K562 (cell line): ENCODE measurements at regions not wholly inside any gene's neighbourhood (a gene's known extent, or its start where the extent isn't known, plus 50 kb on each side); places are given as distances from the start of the nearest gene placed in this dataset.

Source experiments
- EP300 ChIP-seq: IDR thresholded peaks from 2 replicates; pipeline ENCODE4 v1.6.1; 2012; ENCODE audit warnings: low read length, improper control_type of control experiment
- KAT7 ChIP-seq: sonication (generic); formaldehyde crosslinking; IDR thresholded peaks from 2 replicates; pipeline ENCODE4 v1.8.0; 2022; ENCODE audit warnings: missing genetic modification reagents, mild to moderate bottlenecking, borderline replicate concordance
- KAT8 ChIP-seq: fragments of 450-650 bp; IDR thresholded peaks from 2 replicates; pipeline ENCODE4 v1.6.1; 2016; ENCODE audit warnings: low read depth, mild to moderate bottlenecking
- MTA1 ChIP-seq: fragments of 450-650 bp; IDR thresholded peaks from 2 replicates; pipeline ENCODE4 v1.6.1; 2017; ENCODE audit warnings: borderline replicate concordance
- POLR2AphosphoS5 ChIP-seq: IDR thresholded peaks from 2 replicates; pipeline ENCODE4 v1.6.1; 2011; ENCODE audit warnings: mild to moderate bottlenecking, low read depth, low read length, moderate library complexity; ENCODE audit not compliant: control insufficient read depth, insufficient read depth
- PRPF4 ChIP-seq: fragments of 200-400 bp; formaldehyde crosslinking; IDR thresholded peaks from one replicate; pipeline ENCODE4 v1.6.1; 2017; ENCODE audit warnings: low read length, low read depth, mild to moderate bottlenecking; ENCODE audit not compliant: insufficient read depth, poor library complexity, severe bottlenecking
- TF ChIP-seq, protein P1 (sequence below): fragments of 250-450 bp; sonication (Bioruptor Pico); IDR thresholded peaks from 2 replicates; pipeline ENCODE4 v1.5.0; 2020; ENCODE audit warnings: mild to moderate bottlenecking, borderline replicate concordance
- TF ChIP-seq, protein P2 (sequence below), 3 experiments: IDR thresholded peaks in 2 of 3; conservative IDR thresholded peaks in 1 of 3; 2 replicates each; pipeline ENCODE4 v1.5.1; 2011 to 2012; ENCODE audit warnings: low read length in 3 of 3, mild to moderate bottlenecking in 3 of 3, control low read depth in 2 of 3, improper control_type of control experiment in 1 of 3, inconsistent platforms in 1 of 3, low read depth in 1 of 3, mixed read lengths in 1 of 3, moderate library complexity in 1 of 3; ENCODE audit not compliant: insufficient read depth in 2 of 3
- TF ChIP-seq, protein P3 (sequence below): IDR thresholded peaks from 3 replicates; pipeline ENCODE4 v1.6.1; 2011; ENCODE audit warnings: borderline replicate concordance, mild to moderate bottlenecking; ENCODE audit not compliant: insufficient read length, insufficient read depth

DNA sequence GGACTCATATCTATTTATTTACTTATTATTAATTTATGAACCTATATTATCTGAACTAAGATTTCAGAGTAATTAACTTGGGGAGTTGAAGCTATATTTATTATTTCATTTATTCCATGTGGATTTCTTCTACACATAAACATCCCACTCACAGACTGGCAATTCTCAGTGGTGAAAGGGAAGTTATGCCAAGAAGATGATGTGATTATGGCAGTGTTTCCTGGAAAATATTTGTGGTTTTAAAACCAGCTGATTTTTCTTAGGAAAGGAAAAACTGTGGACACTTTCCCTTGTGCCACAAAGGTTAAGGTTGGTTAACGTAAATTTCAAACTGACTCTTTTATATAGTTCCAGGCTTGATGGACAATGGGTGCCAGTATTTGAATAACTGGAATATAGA, 513.1 kb downstream of the SLITRK6 start:
- TF ChIP-seq KAT7 (no peak), EP300 (no peak), MTA1 (no peak), PRPF4 (no peak), KAT8 (no peak), POLR2AphosphoS5 (no peak)
- TF ChIP-seq, protein P1, sequence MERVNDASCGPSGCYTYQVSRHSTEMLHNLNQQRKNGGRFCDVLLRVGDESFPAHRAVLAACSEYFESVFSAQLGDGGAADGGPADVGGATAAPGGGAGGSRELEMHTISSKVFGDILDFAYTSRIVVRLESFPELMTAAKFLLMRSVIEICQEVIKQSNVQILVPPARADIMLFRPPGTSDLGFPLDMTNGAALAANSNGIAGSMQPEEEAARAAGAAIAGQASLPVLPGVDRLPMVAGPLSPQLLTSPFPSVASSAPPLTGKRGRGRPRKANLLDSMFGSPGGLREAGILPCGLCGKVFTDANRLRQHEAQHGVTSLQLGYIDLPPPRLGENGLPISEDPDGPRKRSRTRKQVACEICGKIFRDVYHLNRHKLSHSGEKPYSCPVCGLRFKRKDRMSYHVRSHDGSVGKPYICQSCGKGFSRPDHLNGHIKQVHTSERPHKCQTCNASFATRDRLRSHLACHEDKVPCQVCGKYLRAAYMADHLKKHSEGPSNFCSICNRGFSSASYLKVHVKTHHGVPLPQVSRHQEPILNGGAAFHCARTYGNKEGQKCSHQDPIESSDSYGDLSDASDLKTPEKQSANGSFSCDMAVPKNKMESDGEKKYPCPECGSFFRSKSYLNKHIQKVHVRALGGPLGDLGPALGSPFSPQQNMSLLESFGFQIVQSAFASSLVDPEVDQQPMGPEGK (CRISPR knock-in tag): no peak
- TF ChIP-seq, protein P2, sequence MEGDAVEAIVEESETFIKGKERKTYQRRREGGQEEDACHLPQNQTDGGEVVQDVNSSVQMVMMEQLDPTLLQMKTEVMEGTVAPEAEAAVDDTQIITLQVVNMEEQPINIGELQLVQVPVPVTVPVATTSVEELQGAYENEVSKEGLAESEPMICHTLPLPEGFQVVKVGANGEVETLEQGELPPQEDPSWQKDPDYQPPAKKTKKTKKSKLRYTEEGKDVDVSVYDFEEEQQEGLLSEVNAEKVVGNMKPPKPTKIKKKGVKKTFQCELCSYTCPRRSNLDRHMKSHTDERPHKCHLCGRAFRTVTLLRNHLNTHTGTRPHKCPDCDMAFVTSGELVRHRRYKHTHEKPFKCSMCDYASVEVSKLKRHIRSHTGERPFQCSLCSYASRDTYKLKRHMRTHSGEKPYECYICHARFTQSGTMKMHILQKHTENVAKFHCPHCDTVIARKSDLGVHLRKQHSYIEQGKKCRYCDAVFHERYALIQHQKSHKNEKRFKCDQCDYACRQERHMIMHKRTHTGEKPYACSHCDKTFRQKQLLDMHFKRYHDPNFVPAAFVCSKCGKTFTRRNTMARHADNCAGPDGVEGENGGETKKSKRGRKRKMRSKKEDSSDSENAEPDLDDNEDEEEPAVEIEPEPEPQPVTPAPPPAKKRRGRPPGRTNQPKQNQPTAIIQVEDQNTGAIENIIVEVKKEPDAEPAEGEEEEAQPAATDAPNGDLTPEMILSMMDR (IDR thresholded peaks at IDR 0.05 in 2 of 3, conservative IDR thresholded peaks at IDR 0.05 in 1 of 3; ENCODE audit: insufficient read depth in 2 of 3, low read depth in 1 of 3, low read length in 3 of 3): no peak
- TF ChIP-seq, protein P3, sequence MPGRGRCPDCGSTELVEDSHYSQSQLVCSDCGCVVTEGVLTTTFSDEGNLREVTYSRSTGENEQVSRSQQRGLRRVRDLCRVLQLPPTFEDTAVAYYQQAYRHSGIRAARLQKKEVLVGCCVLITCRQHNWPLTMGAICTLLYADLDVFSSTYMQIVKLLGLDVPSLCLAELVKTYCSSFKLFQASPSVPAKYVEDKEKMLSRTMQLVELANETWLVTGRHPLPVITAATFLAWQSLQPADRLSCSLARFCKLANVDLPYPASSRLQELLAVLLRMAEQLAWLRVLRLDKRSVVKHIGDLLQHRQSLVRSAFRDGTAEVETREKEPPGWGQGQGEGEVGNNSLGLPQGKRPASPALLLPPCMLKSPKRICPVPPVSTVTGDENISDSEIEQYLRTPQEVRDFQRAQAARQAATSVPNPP: no peak
